GM19452 (cell line): ENCODE measurements at regions not wholly inside any gene's neighbourhood (a gene's known extent, or its start where the extent isn't known, plus 50 kb on each side); places are given as distances from the start of the nearest gene placed in this dataset.

ENCODE experiments used
- ATAC-seq: cut with Tn5 transposase; IDR thresholded peaks from one replicate; pipeline ENCODE4 v1.9.1; 2021; ENCODE audit not compliant: unreplicated experiment

- ATAC-seq: no peak
Observed at GRCh38 chr5:27700526-27700925, 662.1 kb upstream of the CDH9 start.

- ATAC-seq: no peak
Observed at GRCh38 chr5:27682600-27682999, 644.2 kb upstream of the CDH9 start.

GRCh38 chr5:27652505-27652904 is 614.1 kb upstream of the CDH9 start:
- no peak for ATAC-seq

GRCh38 chr5:27639005-27639612 is 600.7 kb upstream of the CDH9 start:
- ATAC-seq: no peak

GRCh38 chr5:27619982-27620381 is 581.6 kb upstream of the CDH9 start:
- ATAC-seq: no peak

- no peak for ATAC-seq
Observed at GRCh38 chr5:27612161-27612560, 573.8 kb upstream of the CDH9 start.

- ATAC-seq: no peak
Observed at GRCh38 chr5:27608992-27609391, 570.6 kb upstream of the CDH9 start.

GRCh38 chr5:27598576-27598975 is 560.2 kb upstream of the CDH9 start:
- ATAC-seq: no peak

- ATAC-seq: no peak
Observed at GRCh38 chr5:27594141-27594540, 555.8 kb upstream of the CDH9 start.

GRCh38 chr5:27592231-27592630 is 553.8 kb upstream of the CDH9 start:
- no peak for ATAC-seq

- ATAC-seq: no peak
Observed at GRCh38 chr5:27590503-27590902, 552.1 kb upstream of the CDH9 start.

GRCh38 chr5:27578279-27578678 is 539.9 kb upstream of the CDH9 start:
- no peak for ATAC-seq

GRCh38 chr5:27571681-27572080 is 533.3 kb upstream of the CDH9 start:
- ATAC-seq: no peak

- ATAC-seq: no peak
Observed at GRCh38 chr5:27568811-27569210, 530.4 kb upstream of the CDH9 start.

GRCh38 chr5:27561408-27561807 is 523.0 kb upstream of the CDH9 start:
- ATAC-seq: no peak

GRCh38 chr5:27548484-27548883 is 510.1 kb upstream of the CDH9 start:
- ATAC-seq: no peak

GRCh38 chr5:27535031-27535557 is 496.7 kb upstream of the CDH9 start:
- ATAC-seq: no peak

- ATAC-seq: no peak
Observed at GRCh38 chr5:27532305-27532704, 493.9 kb upstream of the CDH9 start.

GRCh38 chr5:27524515-27524914 is 486.1 kb upstream of the CDH9 start:
- no peak for ATAC-seq

GRCh38 chr5:27523629-27524028 is 485.2 kb upstream of the CDH9 start:
- ATAC-seq: no peak

- no peak for ATAC-seq
Observed at GRCh38 chr5:27516437-27516836, 478.1 kb upstream of the CDH9 start.

- ATAC-seq: no peak
Observed at GRCh38 chr5:27511061-27511460, 472.7 kb upstream of the CDH9 start.

- ATAC-seq: no peak
Observed at GRCh38 chr5:27503813-27504212, 465.4 kb upstream of the CDH9 start.
